ENCODE measurements at regions not wholly inside any gene's neighbourhood (a gene's known extent, or its start where the extent isn't known, plus 50 kb on each side); places are given as distances from the start of the nearest gene placed in this dataset.

DNA sequence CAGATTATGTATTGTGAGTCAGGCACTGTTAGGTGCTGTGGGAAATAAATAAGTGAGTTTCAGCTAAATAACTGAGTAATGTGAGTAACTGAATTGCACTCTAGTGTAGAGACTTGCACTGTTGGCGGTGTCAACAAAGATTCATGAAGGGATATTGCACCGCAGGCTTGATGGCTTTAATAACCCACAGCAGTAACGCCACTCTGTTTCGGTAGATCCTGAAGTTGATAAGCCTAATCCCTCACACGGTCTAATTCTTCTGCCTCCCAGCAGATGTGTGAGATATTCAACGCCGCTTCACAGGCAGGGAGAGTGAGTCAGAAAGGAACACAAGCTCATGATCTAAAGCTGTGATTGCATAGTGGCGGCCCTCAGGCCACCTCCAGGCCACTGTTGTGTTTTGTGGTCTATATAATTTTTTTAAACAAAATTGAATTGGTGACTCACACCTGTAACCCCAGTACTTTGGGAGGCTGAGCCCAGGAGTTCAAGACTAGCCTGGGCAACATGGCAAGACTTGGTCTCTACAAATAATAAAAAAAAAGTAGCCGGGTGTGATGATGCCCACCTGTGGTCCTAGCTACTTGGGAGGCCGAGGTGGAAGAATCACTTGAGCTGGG is 94.3 kb downstream of the LIPG start:
- no peak for TF ChIP-seq CTCF (IDR thresholded peaks at IDR 0.05; ENCODE audit: low read depth, low read length)
- TF ChIP-seq EZH2phosphoT487 (IDR thresholded peaks at IDR 0.05; ENCODE audit: low read depth) = no peak
